GM12865 (cell line): ENCODE measurements at regions not wholly inside any gene's neighbourhood (a gene's known extent, or its start where the extent isn't known, plus 50 kb on each side); places are given as distances from the start of the nearest gene placed in this dataset.

Experiments
- DNase-seq: peaks from one replicate; pipeline ENCODE4 v3.0.0; 2010; ENCODE audit warnings: low read depth
- H3K4me3 ChIP-seq: 2 replicates; pipeline ENCODE4 v1.5.1; 2011; ENCODE audit warnings: mild to moderate bottlenecking, low read depth, low read length, control low read depth
- TF ChIP-seq, protein P1 (sequence below): IDR thresholded peaks from 2 replicates; pipeline ENCODE4 v1.5.1; 2011; ENCODE audit warnings: low read length, control low read depth, low read depth, inconsistent platforms; ENCODE audit not compliant: insufficient read depth; ENCODE audit errors: missing control alignments

GRCh38 chr6:148217921-148218320, 124.7 kb upstream of the SASH1 start:
- H3K4me3 ChIP-seq, result no peak overlapping the region
- TF ChIP-seq, protein P1, sequence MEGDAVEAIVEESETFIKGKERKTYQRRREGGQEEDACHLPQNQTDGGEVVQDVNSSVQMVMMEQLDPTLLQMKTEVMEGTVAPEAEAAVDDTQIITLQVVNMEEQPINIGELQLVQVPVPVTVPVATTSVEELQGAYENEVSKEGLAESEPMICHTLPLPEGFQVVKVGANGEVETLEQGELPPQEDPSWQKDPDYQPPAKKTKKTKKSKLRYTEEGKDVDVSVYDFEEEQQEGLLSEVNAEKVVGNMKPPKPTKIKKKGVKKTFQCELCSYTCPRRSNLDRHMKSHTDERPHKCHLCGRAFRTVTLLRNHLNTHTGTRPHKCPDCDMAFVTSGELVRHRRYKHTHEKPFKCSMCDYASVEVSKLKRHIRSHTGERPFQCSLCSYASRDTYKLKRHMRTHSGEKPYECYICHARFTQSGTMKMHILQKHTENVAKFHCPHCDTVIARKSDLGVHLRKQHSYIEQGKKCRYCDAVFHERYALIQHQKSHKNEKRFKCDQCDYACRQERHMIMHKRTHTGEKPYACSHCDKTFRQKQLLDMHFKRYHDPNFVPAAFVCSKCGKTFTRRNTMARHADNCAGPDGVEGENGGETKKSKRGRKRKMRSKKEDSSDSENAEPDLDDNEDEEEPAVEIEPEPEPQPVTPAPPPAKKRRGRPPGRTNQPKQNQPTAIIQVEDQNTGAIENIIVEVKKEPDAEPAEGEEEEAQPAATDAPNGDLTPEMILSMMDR, result no peak
- no peak for DNase-seq

GRCh38 chr6:148218542-148219258, 123.9 kb upstream of the SASH1 start:
- TF ChIP-seq, protein P1, result no peak
- DNase-seq, result no peak
- H3K4me3 ChIP-seq, result no peak overlapping the region

- H3K4me3 ChIP-seq, result no peak overlapping the region
- TF ChIP-seq, protein P1, result no peak
- no peak for DNase-seq
Measured at GRCh38 chr6:148221196-148221979, 121.2 kb upstream of the SASH1 start.

- no peak overlapping the region for H3K4me3 ChIP-seq
- TF ChIP-seq, protein P1, result no peak
- no peak for DNase-seq
Measured at GRCh38 chr6:148222376-148222775, 120.3 kb upstream of the SASH1 start.

- TF ChIP-seq, protein P1, result no peak
- no peak overlapping the region for H3K4me3 ChIP-seq
- no peak for DNase-seq
Measured at GRCh38 chr6:148222846-148223245, 119.8 kb upstream of the SASH1 start.

GRCh38 chr6:148223424-148223842, 119.2 kb upstream of the SASH1 start:
- DNase-seq, result no peak
- TF ChIP-seq, protein P1, result no peak
- no peak overlapping the region for H3K4me3 ChIP-seq
